Right lung (tissue), 2 donors: ENCODE measurements at regions not wholly inside any gene's neighbourhood (a gene's known extent, or its start where the extent isn't known, plus 50 kb on each side); places are given as distances from the start of the nearest gene placed in this dataset.
"Not testable (repeated sequence)": the region's sequence is repeated elsewhere in the genome, so short reads cannot be mapped to it uniquely, and the experiment has no call there.

Source experiments
- DNase-seq, 2 donors: peaks; one replicate each; pipeline ENCODE4 v3.0.0-alpha.2; 2013

DNA sequence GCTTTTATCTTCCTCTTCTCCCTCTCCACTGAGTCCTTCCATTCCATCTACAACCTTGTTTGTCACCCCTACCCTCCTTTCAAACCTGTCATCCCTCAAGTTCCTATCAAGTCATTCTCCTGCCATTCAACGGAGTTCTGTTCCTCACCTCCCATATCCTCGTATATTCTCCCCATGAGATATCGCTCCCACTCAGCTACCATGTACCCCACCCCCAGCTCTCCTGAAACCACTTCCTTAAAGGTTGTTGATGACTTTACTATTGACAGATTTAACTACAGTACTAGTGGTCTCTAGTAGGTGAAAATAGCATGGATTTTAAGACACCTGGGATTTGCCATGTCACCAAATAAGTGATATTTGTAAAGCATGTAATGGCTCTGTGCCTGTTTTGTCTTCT is 107.4 kb upstream of the BARHL2 start:
- DNase-seq, result no peak

DNA sequence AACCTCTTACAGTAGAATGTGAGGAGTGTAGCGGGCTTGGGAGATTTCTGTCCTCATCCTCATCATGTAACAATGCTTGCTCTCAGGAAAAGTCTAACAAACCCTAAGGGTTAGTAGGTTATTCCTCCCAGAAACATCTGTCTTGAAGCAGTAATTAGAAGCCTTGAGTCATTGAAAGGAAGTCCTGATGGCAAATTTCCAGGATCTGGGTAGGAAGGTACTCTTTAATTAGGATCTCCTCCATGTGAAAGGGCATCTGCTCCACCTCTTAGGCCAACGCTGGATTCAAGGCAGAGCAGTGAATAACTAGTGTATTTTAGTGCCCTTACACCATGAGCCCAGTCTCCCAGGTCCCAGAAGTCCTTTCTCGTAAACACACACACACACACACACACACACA is 106.6 kb upstream of the BARHL2 start:
- no peak for DNase-seq

DNA sequence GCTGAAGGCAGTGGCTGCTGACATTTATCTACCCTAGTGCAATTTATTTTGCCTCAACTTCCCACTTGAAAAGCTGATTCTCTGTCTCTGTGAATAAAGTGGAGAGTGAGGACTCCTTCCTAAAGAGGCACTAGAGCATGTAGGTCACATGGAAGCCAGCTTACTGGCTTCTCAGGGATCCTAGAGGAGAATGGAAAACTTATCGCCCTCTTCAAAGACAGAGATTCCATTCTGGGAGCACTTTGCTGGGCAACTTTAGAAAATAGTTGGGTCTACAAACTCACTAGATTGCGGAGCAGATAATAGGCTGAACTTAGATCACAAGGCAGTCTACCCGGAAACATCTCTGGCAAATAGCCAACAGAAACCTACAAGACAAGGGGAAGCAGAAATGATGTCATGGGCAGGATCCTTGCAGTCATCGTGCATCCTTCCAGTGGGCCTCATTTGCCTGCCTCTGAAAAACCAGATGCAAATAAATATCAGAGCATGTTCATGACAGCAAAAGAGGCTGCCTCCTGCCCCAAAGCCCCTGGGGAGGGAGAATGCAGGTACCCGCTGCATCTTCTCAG is 104.8 kb upstream of the BARHL2 start:
- DNase-seq, result no peak

DNA sequence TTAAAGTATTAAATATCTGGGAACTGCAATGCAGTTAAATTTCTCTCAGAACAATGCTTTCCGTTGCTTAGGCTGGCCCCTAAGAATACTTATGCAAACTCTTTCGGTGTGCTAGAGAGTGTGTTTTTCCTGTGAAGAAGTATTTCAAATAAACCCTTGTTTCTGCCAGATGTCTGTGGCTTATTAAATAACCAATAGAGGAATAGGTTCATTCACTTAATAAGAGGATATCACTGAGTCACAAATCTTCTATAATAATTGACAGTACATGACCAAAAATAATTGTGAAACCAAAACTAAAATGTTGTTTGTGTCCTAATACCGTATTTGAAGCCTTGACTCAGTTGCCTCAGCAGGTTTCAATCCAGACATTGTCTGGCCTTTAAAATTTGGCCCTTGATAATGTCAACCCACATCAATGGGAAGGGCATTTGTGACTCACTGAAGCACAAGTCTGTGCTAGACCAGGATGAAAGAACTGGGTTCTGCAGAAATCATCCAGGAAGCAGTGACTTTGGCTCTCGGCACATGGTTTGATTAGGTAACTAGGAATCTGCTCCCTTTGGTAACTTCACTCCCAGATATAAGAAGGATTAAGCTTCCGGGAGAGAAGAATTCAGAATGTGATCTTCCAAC is 104.2 kb upstream of the BARHL2 start:
- no peak for DNase-seq

DNA sequence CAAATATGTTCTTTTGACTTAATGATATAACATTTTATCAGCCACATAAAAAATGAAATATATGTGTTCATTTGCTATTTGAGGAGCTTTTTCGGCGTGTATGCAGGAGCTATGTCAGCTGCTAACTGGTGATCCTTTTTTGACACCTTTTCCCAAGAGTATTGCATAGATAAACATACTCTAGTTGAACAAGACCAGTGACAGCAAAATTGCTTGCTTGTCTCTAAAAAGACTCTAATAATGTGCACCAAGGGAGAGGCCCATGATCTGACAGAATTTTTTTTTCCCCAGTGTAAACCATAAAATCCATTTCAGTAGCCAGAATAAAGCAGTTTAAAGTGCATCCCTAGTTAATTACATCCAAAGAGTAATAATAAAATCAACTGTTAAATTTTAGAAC is 103.6 kb upstream of the BARHL2 start:
- DNase-seq, result no peak

DNA sequence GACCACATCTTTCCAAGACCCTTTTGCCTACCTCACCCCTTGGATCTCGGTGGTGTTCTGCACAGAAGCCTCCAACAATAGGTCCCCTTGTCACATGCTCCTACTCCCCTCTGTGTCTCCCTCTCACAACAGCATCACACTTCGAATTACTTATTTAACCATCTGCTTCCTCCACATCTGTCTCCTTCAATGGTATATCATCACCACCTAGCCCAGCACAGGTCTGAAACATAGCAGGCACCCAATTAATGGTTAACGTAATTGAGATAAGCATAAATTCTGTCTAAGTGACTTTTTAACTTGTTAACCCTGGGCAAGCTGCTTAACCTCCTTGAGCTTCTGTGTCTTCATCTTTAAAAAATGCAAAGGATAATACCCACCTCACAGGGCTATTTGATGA is 100.3 kb upstream of the BARHL2 start:
- no peak for DNase-seq

DNA sequence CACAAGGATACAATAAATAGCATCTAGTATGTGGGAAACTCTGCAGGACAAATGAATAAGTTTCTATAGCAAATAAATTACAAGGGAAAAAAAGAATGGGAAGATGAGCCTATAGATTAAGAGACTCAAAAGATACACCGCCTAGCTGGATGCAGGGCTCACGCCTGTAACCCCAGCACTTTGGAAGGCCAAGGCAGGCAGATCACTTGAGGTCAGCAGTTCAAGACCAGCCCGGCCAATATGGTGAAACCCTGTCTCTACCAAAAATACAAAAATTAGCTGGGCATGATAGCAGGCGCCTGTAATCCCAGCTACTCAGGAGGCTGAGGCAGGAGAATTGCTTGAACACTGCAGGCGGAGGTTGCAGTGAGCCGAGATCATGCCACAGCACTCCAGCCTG is 95.1 kb upstream of the BARHL2 start:
- DNase-seq, result not testable (repeated sequence)

DNA sequence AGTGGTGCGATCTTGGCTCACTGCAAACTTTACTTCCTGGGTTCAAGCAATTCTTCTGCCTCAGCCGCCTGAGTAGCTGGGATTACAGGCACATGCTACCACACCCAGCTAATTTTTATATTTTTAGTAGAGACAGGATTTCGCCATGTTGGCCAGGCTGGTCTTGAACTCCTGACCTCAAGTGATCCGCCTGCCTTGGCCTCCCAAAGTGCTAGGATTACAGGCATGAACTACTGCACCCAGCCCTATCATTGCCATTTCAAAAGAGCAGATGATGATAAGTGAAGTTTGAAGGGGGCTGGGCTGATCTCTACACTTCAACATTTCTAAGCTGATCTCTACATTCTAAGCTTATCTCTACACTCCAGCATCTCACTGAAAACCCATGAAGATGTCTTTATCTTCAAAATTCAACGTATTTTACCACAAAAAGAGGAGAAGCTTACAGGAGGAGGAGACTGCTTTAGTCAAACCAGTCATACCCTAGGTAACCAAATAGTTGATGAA is 94.4 kb upstream of the BARHL2 start:
- DNase-seq, result not testable (repeated sequence)

DNA sequence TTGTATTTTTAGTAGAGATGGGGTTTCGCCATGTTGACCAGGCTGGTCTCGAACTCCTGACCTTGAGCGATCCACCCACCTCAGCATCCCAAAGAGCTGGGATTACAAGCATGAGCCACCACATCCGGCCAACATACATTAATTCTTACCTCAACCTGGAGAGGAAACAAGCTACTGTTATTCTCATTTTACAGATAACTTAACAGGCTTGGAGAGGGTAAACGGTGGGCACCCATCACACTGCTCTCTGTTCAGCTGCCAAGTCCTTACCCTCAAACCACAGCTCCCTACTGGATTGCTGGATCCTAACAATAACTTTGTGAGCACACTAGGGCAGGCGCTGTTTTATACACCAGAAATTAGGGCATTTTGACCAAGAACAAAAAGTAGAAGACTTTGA is 93.6 kb upstream of the BARHL2 start:
- no peak for DNase-seq

DNA sequence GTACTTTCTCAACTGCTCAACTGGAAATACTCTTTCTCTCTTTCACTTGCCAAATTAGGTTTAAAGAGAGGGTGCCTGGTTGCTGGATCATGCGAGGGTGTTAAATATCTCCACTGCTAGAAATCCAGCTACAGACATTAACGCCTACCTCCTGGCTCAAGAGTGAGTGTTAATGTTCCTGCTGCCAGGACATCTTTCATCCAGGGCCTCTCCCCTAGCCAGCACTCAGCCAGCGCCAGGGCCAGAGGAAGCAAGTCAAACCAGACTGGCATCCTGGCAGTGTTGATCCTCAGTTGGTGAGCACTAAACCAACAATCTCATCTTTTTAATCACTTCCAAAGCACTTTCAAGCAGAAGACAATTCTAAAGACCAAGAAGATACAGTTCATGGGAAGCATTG is 92.9 kb upstream of the BARHL2 start:
- no peak for DNase-seq

DNA sequence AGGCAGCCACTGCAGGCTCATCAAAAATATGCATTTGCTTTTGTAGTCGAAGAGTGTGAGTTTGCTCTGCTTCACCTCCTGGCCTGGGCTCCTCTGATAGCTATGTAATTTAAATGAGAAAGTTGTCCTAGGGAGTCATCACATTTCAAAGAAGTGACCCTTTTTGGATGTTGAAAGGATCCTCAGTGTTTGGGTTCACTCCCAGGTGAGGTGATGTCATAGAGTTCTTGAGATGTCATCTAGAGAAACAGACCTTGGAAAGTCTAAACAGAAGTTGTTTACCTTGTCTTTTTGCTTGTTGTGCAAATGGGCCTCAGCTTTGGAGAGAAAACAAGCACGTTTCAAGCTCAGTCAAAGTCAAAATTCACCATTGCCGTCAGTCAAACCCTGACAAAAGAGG is 92.0 kb upstream of the BARHL2 start:
- no peak for DNase-seq

DNA sequence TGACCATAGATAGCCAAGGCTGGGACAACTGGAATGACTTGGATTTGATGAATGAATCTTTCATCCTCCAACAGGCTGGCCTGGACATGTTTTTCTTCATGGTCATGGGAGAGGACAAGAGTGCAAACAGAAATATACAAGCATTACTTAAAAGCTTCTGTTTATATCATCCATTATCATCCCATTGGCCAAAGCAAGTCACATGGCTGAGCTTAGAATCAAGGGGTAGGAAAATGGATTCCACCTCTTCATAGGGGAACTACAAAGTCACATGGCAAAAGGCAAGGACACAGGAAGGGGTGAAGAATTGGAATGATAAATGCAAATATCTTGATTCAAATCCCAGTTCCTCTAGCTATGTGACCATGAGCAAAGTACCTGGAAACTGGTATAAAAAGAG is 90.2 kb upstream of the BARHL2 start:
- DNase-seq, result no peak

DNA sequence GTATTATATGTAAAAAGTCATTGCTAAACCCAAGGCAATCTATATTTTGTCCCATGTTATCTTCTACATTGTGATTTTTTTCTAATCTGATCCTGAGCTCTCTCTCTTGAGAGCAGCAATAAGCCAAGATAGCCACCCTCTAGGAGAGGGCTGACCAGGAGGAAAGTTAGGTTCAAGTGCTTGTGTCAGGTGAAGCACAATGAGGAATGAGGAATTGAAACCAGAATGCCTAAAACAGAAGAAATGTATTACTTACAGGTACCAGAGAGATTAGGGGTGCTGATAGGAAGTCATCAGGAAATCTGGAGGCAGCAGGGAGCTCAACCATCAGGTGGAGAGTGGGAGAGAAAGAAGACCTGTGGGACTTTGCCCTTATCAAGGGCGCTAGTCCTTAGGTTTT is 85.5 kb upstream of the BARHL2 start:
- no peak for DNase-seq

DNA sequence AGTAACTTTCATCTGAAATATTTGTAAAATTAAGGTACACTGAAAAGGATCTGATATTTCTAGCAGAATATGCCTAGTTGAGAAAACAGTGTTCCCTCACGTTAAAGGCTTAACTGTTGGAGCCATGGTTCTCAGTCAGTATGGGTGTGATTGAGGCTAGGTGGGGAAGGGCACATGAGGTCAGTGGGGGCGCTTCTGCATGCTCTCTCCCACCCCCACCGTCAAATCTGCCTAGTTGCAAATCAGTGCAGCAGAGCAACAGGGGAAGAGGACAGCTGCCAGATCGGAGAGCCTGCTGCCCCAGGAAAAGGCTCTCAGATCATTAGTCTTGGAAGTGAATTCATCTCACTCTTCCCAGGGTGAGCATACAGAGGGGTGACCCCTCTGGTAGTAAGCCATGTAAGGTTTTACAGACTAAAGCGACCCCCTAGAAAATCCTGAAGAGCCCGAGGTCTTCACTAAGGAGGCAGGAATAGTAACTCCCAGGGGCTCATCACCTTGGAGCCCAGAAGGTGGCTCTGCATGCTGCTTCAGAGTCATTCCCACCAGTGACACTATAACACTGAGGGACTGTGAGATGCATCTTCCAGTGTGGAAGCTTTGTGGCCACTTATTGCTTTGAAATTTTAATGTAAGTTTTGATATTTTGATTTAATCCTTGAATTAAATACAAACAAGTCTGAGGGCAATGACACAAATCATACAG is 83.1 kb upstream of the BARHL2 start:
- no peak for DNase-seq

DNA sequence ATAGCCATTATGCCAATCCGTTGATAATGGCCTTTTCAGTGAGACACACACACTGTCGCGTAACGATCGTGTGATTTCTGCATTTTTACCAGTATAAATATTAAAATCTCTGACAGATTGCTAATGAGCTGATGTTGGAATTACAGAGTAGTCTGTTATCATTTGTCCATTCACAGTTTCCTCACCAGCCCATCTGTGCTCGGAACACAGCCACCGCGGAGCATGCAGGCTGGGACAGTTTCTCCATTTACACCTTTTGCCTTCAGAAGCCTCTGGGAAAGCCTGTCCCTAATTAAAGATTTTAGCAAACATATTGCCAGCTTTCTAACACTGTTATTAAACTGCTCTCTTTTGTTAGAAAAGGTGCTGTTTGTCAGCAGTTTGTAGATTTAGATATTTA is 82.2 kb upstream of the BARHL2 start:
- DNase-seq, result no peak

DNA sequence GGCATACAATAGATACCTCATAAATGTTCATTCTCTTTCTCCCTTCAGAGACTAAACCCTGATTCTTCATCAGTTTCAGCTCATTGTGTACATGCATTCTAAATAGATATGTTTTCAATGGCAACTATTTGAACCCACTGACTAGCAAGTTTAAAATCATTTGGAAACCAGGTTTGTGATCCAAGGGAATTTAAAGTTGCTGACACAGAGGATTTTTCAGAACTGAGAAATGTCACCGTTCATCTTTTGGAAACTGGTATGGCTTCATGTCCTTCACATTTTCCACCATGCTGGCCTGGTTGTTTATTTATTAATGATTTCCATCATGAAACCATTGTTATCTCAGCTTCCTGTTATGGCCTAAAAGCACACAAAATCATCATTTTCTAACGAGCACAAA is 81.8 kb upstream of the BARHL2 start:
- DNase-seq, result no peak

DNA sequence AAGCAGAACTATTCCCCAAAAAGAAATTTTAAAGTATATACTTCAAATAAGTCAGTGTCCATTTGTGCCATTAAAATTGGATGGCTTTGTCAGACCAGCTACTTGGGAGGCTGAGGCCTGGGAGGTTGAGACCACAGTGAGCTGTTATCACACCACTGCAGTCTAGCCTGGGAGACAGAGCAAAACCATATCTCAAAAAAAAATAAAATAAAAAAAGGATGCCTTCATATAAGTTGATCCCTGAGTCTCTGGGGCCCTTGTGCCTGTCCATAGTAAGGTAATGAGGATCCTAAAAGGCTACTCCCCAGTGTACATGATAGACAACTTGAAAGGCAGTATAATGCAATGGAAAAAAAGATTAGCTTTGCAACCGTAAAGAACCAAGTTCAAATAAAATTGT is 81.2 kb upstream of the BARHL2 start:
- DNase-seq, result no peak

DNA sequence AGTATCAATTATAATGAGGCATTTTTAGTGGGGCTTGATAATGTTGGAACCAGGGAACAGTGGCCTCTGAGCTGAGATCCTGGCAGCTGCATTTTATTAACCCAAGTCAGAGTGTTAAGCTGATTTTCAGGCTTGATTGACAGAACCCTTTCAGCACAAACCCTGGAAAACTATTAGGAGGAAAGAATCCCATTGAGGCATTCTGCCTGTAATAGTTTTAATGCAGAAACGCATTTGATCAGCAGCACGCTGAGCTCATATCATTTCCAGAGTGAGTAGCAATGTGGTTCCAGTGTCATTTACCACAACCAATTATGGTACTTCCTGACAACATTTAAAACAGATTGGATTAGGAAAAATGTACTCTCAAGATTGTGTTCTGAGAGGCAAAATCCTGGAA is 78.3 kb upstream of the BARHL2 start:
- no peak for DNase-seq

DNA sequence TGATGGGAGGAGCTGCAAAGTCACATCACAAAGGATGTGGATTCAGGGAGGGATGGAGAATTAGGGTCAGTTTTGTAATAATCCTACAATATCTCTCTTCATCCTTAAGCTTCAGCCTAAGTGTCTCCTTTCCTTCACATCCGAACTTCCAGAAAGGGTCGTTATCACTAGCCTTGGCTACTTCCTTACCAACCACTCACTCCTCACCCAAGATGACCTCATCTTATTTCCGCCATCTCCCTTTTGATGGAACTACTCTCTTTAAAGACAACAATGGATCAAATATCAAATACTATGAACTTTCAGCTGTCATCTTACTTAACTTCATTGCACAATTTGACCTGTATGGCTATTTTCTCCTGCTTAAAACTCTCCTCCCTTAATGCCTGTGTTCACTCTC is 69.6 kb upstream of the BARHL2 start:
- no peak for DNase-seq

DNA sequence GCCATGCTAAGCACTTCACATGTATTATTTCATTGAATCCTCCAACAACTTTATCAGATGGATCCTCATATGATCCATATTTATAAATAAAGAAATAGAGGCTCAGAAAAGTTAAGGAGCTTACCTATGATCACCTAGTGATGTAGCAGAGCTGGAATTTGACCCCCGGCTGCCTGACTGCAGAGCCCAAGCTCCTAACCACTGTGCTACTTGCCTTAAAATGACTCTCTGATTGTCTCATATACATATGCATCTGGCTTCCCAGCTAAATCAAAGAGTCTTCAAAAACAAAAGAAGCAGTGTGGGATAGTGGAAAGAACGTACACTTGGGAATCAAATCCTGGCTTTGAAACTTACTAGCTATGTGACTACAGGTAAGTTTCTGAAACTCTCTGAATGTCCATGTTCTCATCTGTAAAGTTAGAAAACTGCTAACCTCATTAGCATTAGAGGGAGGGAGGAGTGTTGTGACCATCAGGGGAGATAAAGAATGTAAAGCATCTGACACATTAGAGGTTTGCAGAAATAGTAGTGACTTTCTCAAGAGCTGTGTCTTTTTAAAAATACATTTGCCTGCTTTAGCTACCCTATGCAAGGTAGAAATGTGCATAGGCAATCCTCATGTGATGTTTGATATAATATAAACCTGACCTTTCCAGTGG is 67.2 kb upstream of the BARHL2 start:
- DNase-seq, result no peak

DNA sequence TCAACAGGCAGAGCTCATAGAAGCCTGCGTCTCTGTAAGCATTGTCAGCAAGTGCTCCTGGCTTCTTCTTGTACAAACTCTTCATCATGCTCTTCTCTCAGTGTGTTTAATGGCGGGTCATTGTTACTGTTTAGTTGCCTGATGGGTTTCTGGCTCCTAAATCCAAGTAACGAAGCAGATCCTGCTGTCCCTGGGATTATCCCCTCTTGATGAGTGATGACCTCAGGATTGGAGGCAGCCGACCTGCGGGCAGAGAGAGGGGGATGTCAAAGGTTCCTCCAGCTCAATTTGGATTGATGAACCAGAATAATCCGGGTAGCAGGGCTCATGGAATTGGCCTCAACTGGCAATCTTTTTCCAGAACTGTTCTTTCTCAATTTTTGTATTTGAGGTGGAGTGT is 66.1 kb upstream of the BARHL2 start:
- DNase-seq, result no peak

DNA sequence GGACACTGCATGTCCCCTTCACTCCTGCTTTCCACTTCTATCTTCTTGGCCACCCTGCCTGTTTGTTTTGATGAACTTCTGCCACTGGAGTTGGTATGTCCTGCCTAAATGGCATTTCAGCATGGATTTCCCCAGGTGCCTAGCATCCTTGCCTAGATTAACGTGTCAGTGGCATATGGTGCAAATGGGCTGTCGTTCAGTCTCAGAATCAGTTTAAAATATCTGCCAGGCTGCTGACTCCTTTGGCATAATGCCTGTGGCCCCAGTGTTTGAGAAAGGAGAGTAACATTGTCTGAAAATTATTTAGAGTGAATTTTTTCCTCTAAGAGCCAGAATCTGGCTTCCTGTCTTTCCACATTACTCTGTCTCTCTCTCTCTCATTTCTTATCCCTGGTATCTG is 64.9 kb upstream of the BARHL2 start:
- DNase-seq, result peak in 1 of 2 donors; percentile 3

DNA sequence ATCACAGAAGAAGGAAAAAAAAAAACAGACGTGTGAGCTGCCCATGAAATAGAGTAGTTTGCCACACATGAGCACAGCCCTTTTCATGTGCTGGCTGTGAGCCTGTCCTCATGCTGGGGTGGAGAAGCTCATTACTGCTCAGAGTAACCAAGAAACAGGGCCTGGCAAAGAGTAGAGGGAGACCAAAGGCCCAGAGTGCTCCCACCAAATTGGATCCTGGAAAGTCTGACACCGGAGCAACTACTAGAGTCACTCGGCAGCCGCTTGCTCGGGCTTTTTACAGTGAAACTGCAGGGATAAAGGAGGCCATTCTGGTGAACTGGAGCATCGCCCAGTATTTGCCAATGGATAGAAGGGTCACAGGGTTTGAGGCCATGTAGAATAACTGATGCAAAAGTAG is 64.4 kb upstream of the BARHL2 start:
- DNase-seq, result peak in 1 of 2 donors; percentile 2
